ENCODE measurements at regions not wholly inside any gene's neighbourhood (a gene's known extent, or its start where the extent isn't known, plus 50 kb on each side); places are given as distances from the start of the nearest gene placed in this dataset.

DNA sequence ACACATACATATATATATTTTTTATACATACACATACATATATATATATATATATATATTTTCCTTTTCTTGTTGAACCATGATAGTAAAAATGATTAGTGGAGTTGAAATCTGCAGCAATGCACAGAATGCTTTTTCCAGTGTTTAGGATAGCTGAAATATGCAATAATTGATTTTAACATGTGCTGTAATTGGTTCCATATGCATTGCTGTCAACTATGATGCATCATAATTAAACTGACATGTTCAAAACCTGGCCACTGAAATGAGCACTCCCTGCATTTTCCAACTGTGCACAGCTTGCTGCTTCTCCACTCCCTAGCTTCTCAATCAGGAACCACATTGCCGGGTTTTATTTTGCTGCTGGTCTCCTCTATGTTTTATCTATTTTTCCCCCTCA, 358.3 kb downstream of the PAX1 start:
- Histone ChIP-seq H2AFZ (ENCODE audit: low read length) (no peak overlapping the region), H3K4me3 (ENCODE audit: low read length) (no peak overlapping the region), H3K9me3 (ENCODE audit: low read length) (no peaks in the 10 kb centered on the region), H3K27ac (ENCODE audit: low read length) (no peak overlapping the region), H4K20me1 (ENCODE audit: low read length) (no peaks in the 10 kb centered on the region), H3K4me1 (ENCODE audit: insufficient read depth, low read length) (no peaks in the 10 kb centered on the region), H3K36me3 (ENCODE audit: low read depth, low read length) (no peaks in the 10 kb centered on the region), H3K4me2 (ENCODE audit: low read length) (no peak overlapping the region), H3K79me2 (ENCODE audit: low read length) (no peaks in the 10 kb centered on the region), H3K9ac (ENCODE audit: low read length) (no peak overlapping the region), H3K27me3 (ENCODE audit: low read length) (peaks cover 18% of the 10 kb centered on the region; the same call in 1 of the 2 replicates), H3K9me2 (replicated peaks; ENCODE audit: low read length) (no peaks in the 10 kb centered on the region), H3F3A (ENCODE audit: low read length, unreplicated experiment) (no peaks in the 10 kb centered on the region)
- ChIA-PET CTCF (no interaction called here), POLR2A (ENCODE audit: unreplicated experiment) (no interaction called here)
- BruUV-seq (replicated peaks): no TSS peak
- DNase-seq (no peak), ATAC-seq (no peak)
- TF ChIP-seq EZH2 (IDR thresholded peaks at IDR 0.05; ENCODE audit: low read length, unreplicated experiment): no peak
- no peak for TF ChIP-seq EZH2phosphoT487 (IDR thresholded peaks at IDR 0.05; ENCODE audit: borderline replicate concordance, low read length)
- TF ChIP-seq, protein P1, sequence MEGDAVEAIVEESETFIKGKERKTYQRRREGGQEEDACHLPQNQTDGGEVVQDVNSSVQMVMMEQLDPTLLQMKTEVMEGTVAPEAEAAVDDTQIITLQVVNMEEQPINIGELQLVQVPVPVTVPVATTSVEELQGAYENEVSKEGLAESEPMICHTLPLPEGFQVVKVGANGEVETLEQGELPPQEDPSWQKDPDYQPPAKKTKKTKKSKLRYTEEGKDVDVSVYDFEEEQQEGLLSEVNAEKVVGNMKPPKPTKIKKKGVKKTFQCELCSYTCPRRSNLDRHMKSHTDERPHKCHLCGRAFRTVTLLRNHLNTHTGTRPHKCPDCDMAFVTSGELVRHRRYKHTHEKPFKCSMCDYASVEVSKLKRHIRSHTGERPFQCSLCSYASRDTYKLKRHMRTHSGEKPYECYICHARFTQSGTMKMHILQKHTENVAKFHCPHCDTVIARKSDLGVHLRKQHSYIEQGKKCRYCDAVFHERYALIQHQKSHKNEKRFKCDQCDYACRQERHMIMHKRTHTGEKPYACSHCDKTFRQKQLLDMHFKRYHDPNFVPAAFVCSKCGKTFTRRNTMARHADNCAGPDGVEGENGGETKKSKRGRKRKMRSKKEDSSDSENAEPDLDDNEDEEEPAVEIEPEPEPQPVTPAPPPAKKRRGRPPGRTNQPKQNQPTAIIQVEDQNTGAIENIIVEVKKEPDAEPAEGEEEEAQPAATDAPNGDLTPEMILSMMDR (conservative IDR thresholded peaks at IDR 0.05; ENCODE audit: low read depth, low read length): no peak
- intact Hi-C loops (cut with micrococcal nuclease): no loop called here

DNA sequence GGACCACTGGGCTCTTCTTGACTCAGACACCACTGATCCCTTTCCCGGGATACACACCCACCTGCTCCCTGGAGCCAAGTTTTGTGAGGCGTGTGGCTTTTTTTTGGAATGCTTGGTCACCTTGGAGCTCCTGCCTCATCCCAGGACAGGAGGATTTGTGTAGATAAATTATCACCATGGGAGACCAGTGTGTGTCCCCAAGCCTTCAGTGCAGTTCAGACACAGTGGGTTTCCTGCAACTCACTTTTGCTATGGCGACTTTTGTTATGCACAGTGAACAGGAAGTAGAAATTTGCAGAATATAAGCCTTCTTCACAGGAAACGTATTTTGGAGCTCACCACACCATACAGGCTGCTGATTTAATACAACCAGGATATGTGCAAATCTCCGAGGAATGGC, 357.4 kb downstream of the PAX1 start:
- no peak overlapping the region for H3K9ac ChIP-seq (ENCODE audit: low read length)
- no peaks in the 10 kb centered on the region for H3K79me2 ChIP-seq (ENCODE audit: low read length)
- no peak overlapping the region for H3K27ac ChIP-seq (ENCODE audit: low read length)
- no peaks in the 10 kb centered on the region for H3K4me1 ChIP-seq (ENCODE audit: insufficient read depth, low read length)
- H3K9me3 ChIP-seq (ENCODE audit: low read length): no peaks in the 10 kb centered on the region
- intact Hi-C loops (cut with micrococcal nuclease): no loop called here
- no peak for ATAC-seq
- TF ChIP-seq, protein P1 (conservative IDR thresholded peaks at IDR 0.05; ENCODE audit: low read depth, low read length): no peak
- TF ChIP-seq EZH2 (IDR thresholded peaks at IDR 0.05; ENCODE audit: low read length, unreplicated experiment) (no peak), EZH2phosphoT487 (IDR thresholded peaks at IDR 0.05; ENCODE audit: borderline replicate concordance, low read length) (no peak)
- POLR2A ChIA-PET (ENCODE audit: unreplicated experiment): no interaction called here
- no peaks in the 10 kb centered on the region for H4K20me1 ChIP-seq (ENCODE audit: low read length)
- H3F3A ChIP-seq (ENCODE audit: low read length, unreplicated experiment): no peaks in the 10 kb centered on the region
- peaks cover 23% of the 10 kb centered on the region; the same call in 1 of the 2 replicates for H3K27me3 ChIP-seq (ENCODE audit: low read length)
- no peak overlapping the region for H2AFZ ChIP-seq (ENCODE audit: low read length)
- CTCF ChIA-PET: no interaction called here
- no TSS peak for BruUV-seq (replicated peaks)
- H3K4me2 ChIP-seq (ENCODE audit: low read length): no peak overlapping the region
- no peak overlapping the region for H3K4me3 ChIP-seq (ENCODE audit: low read length)
- H3K36me3 ChIP-seq (ENCODE audit: low read depth, low read length): no peaks in the 10 kb centered on the region
- no peak for DNase-seq
- H3K9me2 ChIP-seq (replicated peaks; ENCODE audit: low read length): no peaks in the 10 kb centered on the region

GRCh38 chr20:22060610-22061009, 355.1 kb downstream of the PAX1 start:
- Histone ChIP-seq H3K27me3 (ENCODE audit: low read length) (peaks cover 23% of the 10 kb centered on the region; the same call in 1 of the 2 replicates), H3K4me2 (ENCODE audit: low read length) (no peak overlapping the region), H2AFZ (ENCODE audit: low read length) (no peak overlapping the region), H3F3A (ENCODE audit: low read length, unreplicated experiment) (no peaks in the 10 kb centered on the region), H3K36me3 (ENCODE audit: low read depth, low read length) (no peaks in the 10 kb centered on the region), H3K27ac (ENCODE audit: low read length) (no peak overlapping the region), H3K9me3 (ENCODE audit: low read length) (no peaks in the 10 kb centered on the region), H3K79me2 (ENCODE audit: low read length) (no peaks in the 10 kb centered on the region), H3K4me1 (ENCODE audit: insufficient read depth, low read length) (no peaks in the 10 kb centered on the region), H3K4me3 (ENCODE audit: low read length) (no peak overlapping the region), H3K9me2 (replicated peaks; ENCODE audit: low read length) (no peaks in the 10 kb centered on the region), H4K20me1 (ENCODE audit: low read length) (no peaks in the 10 kb centered on the region), H3K9ac (ENCODE audit: low read length) (no peak overlapping the region)
- no peak for DNase-seq
- CTCF ChIA-PET: no interaction called here
- TF ChIP-seq EZH2phosphoT487 (IDR thresholded peaks at IDR 0.05; ENCODE audit: borderline replicate concordance, low read length) (no peak), EZH2 (IDR thresholded peaks at IDR 0.05; ENCODE audit: low read length, unreplicated experiment) (no peak)
- TF ChIP-seq, protein P1 (conservative IDR thresholded peaks at IDR 0.05; ENCODE audit: low read depth, low read length): no peak
- POLR2A ChIA-PET (ENCODE audit: unreplicated experiment): no interaction called here
- intact Hi-C loops (cut with micrococcal nuclease): no loop called here
- no peak for ATAC-seq
- BruUV-seq (replicated peaks): no TSS peak

All from PC-3 (cell line).